Mesenchymal stem cell (in vitro differentiated cells and primary cell): ENCODE measurements at regions not wholly inside any gene's neighbourhood (a gene's known extent, or its start where the extent isn't known, plus 50 kb on each side); places are given as distances from the start of the nearest gene placed in this dataset.
A peak's percentile ranks its signal among the peaks of the same experiment; 100 is the strongest.

Source experiments
- DNase-seq: peaks from one replicate; pipeline ENCODE4 v3.0.0-alpha.2; 2013
- H2AFZ ChIP-seq: one replicate; pipeline ENCODE4 v1.6.1; 2013; ENCODE audit warnings: low read depth, mild to moderate bottlenecking, control low read depth, inconsistent platforms, low read length, moderate library complexity
- H2AK5ac ChIP-seq: 2 replicates; pipeline ENCODE4 v1.6.1; 2013; ENCODE audit warnings: low read length, moderate library complexity, mild to moderate bottlenecking, inconsistent platforms; ENCODE audit not compliant: severe bottlenecking
- H2BK120ac ChIP-seq: one replicate; pipeline ENCODE4 v1.6.1; 2013; ENCODE audit warnings: low read depth, mild to moderate bottlenecking, inconsistent platforms, low read length, moderate library complexity
- H2BK12ac ChIP-seq, 2 experiments: one replicate each; pipeline ENCODE4 v1.6.1; 2013; ENCODE audit warnings: inconsistent platforms in 2 of 2, low read length in 2 of 2, mild to moderate bottlenecking in 2 of 2, moderate library complexity in 2 of 2, control low read depth in 1 of 2
- H2BK15ac ChIP-seq: one replicate; pipeline ENCODE4 v1.6.1; 2013; ENCODE audit warnings: mild to moderate bottlenecking, low read depth, inconsistent platforms; ENCODE audit not compliant: poor library complexity, severe bottlenecking
- H2BK5ac ChIP-seq: 2 replicates; pipeline ENCODE4 v1.6.1; 2013; ENCODE audit warnings: low read depth, mild to moderate bottlenecking, low read length, control low read depth, inconsistent platforms; ENCODE audit not compliant: poor library complexity, severe bottlenecking
- H3K14ac ChIP-seq, 2 experiments: one replicate each; pipeline ENCODE4 v1.6.1; 2013; ENCODE audit warnings: inconsistent platforms in 2 of 2, low read length in 2 of 2, control low read depth in 1 of 2, mild to moderate bottlenecking in 1 of 2, moderate library complexity in 1 of 2
- H3K18ac ChIP-seq, 2 experiments: one replicate each; pipeline ENCODE4 v1.6.1; 2013; ENCODE audit warnings: inconsistent platforms in 2 of 2, low read length in 2 of 2, control low read depth in 1 of 2, low read depth in 1 of 2, mild to moderate bottlenecking in 1 of 2
- H3K23ac ChIP-seq, 2 experiments: one replicate each; pipeline ENCODE4 v1.6.1; 2013; ENCODE audit warnings: inconsistent platforms in 2 of 2, low read length in 2 of 2, mild to moderate bottlenecking in 2 of 2, moderate library complexity in 2 of 2, control low read depth in 1 of 2
- H3K27ac ChIP-seq: 2 replicates; pipeline ENCODE4 v1.5.1; 2013; ENCODE audit warnings: mild to moderate bottlenecking, moderate library complexity, low read length, control low read depth, inconsistent platforms; ENCODE audit not compliant: poor library complexity, severe bottlenecking
- H3K27me3 ChIP-seq, 2 experiments: 2 replicates each; pipeline versions ENCODE4 v1.6.1 to v1.7.0; 2013; ENCODE audit warnings: low read length in 2 of 2, mild to moderate bottlenecking in 2 of 2, moderate library complexity in 2 of 2, control low read depth in 1 of 2, inconsistent platforms in 1 of 2; ENCODE audit not compliant: control insufficient read depth in 1 of 2, insufficient read depth in 1 of 2
- H3K36me3 ChIP-seq, 2 experiments: 2 replicates each; pipeline versions ENCODE4 v1.6.1 to v1.7.0; 2013; ENCODE audit warnings: low read length in 2 of 2, control low read depth in 1 of 2, inconsistent platforms in 1 of 2, low read depth in 1 of 2, mild to moderate bottlenecking in 1 of 2; ENCODE audit not compliant: insufficient read depth in 2 of 2, control insufficient read depth in 1 of 2
- H3K4ac ChIP-seq, 2 experiments: one replicate each; pipeline ENCODE4 v1.6.1; 2013; ENCODE audit warnings: inconsistent platforms in 2 of 2, low read length in 2 of 2, mild to moderate bottlenecking in 2 of 2, moderate library complexity in 2 of 2, control low read depth in 1 of 2, low read depth in 1 of 2
- H3K4me1 ChIP-seq: 2 replicates; pipeline ENCODE4 v1.6.1; 2013; ENCODE audit warnings: low read depth, low read length, control low read depth; ENCODE audit not compliant: control insufficient read depth, insufficient read depth
- H3K4me2 ChIP-seq: 2 replicates; pipeline ENCODE4 v1.6.1; 2013; ENCODE audit warnings: low read length, mild to moderate bottlenecking, inconsistent platforms; ENCODE audit not compliant: poor library complexity, severe bottlenecking
- H3K4me3 ChIP-seq, 2 experiments: 2 replicates each; pipeline versions ENCODE4 v1.5.1 to v1.7.0; 2013; ENCODE audit warnings: low read length in 2 of 2, mild to moderate bottlenecking in 2 of 2, control low read depth in 1 of 2, low read depth in 1 of 2; ENCODE audit not compliant: insufficient read depth in 1 of 2
- H3K79me1 ChIP-seq: replicated peaks from 2 replicates; pipeline ENCODE4 v1.6.1; 2013; ENCODE audit warnings: mild to moderate bottlenecking, control low read depth, low read length, inconsistent platforms; ENCODE audit not compliant: poor library complexity, severe bottlenecking
- H3K9ac ChIP-seq: 2 replicates; pipeline ENCODE4 v1.7.0; 2013; ENCODE audit warnings: mild to moderate bottlenecking, low read length, moderate library complexity
- H3K9me3 ChIP-seq: 2 replicates; pipeline ENCODE4 v1.7.0; 2013; ENCODE audit warnings: mild to moderate bottlenecking, low read length; ENCODE audit not compliant: control insufficient read depth
- H4K8ac ChIP-seq: one replicate; pipeline ENCODE4 v1.6.1; 2013; ENCODE audit warnings: inconsistent platforms, mild to moderate bottlenecking, low read length, moderate library complexity
- H4K91ac ChIP-seq: one replicate; pipeline ENCODE4 v1.6.1; 2013; ENCODE audit warnings: mild to moderate bottlenecking, low read length, inconsistent platforms
- WGBS: methylation state at CpG from one replicate; pipeline ENCODE4 v1.1.7; 2013; ENCODE audit warnings: mixed read lengths; 5-methylcytosine and 5-hydroxymethylcytosine counted together

GRCh38 chrX:23228950-23229448, 105.7 kb upstream of the PTCHD1 start:
- Histone ChIP-seq H2BK15ac (no peak overlapping the region), H3K27me3 (no peaks in the 10 kb centered on the region), H3K4me3 (no peak overlapping the region), H3K79me1 (no peaks in the 10 kb centered on the region), H3K4me2 (no peak overlapping the region), H3K23ac (no peak overlapping the region), H3K27ac (no peak overlapping the region), H2BK5ac (no peak overlapping the region), H4K91ac (no peak overlapping the region), H3K9ac (no peak overlapping the region), H3K9me3 (no peaks in the 10 kb centered on the region), H2BK120ac (no peak overlapping the region), H3K36me3 (no peaks in the 10 kb centered on the region), H4K8ac (no peak overlapping the region), H2AK5ac (no peak overlapping the region), H2BK12ac (no peak overlapping the region), H3K4me1 (no peaks in the 10 kb centered on the region), H3K18ac (no peak overlapping the region), H2AFZ (no peak overlapping the region), H3K4ac (no peak overlapping the region), H3K14ac (no peak overlapping the region)
- DNase-seq = no peak
- WGBS = 64% methylated on average over 4 of the region's 5 CpGs

GRCh38 chrX:23235051-23235450, 99.6 kb upstream of the PTCHD1 start:
- no peak overlapping the region for H2BK120ac ChIP-seq
- H3K4me3 ChIP-seq = no peak overlapping the region
- no peak overlapping the region for H2AK5ac ChIP-seq
- no peak overlapping the region for H3K23ac ChIP-seq
- no peak overlapping the region for H2BK15ac ChIP-seq
- H3K4me1 ChIP-seq = no peaks in the 10 kb centered on the region
- H3K14ac ChIP-seq = no peak overlapping the region
- DNase-seq = no peak
- H4K91ac ChIP-seq = no peak overlapping the region
- H3K36me3 ChIP-seq = no peaks in the 10 kb centered on the region
- WGBS = 52% methylated on average over 3 of the region's 5 CpGs
- H3K4me2 ChIP-seq = no peak overlapping the region
- H3K9ac ChIP-seq = no peak overlapping the region
- no peak overlapping the region for H3K27ac ChIP-seq
- no peak overlapping the region for H3K4ac ChIP-seq
- no peak overlapping the region for H4K8ac ChIP-seq
- no peaks in the 10 kb centered on the region for H3K9me3 ChIP-seq
- no peaks in the 10 kb centered on the region for H3K79me1 ChIP-seq
- H3K18ac ChIP-seq = no peak overlapping the region
- H2BK12ac ChIP-seq = no peak overlapping the region
- no peak overlapping the region for H2BK5ac ChIP-seq
- H3K27me3 ChIP-seq = no peaks in the 10 kb centered on the region
- no peak overlapping the region for H2AFZ ChIP-seq

- no peak overlapping the region for H3K18ac ChIP-seq
- H3K27me3 ChIP-seq = no peaks in the 10 kb centered on the region
- H3K23ac ChIP-seq = no peak overlapping the region
- H3K36me3 ChIP-seq = no peaks in the 10 kb centered on the region
- H2AK5ac ChIP-seq = no peak overlapping the region
- H3K4me1 ChIP-seq = no peaks in the 10 kb centered on the region
- H2BK120ac ChIP-seq = no peak overlapping the region
- peak; percentile 33 for DNase-seq
- H4K8ac ChIP-seq = no peak overlapping the region
- H3K4me3 ChIP-seq = no peak overlapping the region
- H2BK12ac ChIP-seq = no peak overlapping the region
- H3K14ac ChIP-seq = no peak overlapping the region
- H2BK15ac ChIP-seq = no peak overlapping the region
- H3K27ac ChIP-seq = no peak overlapping the region
- H3K4me2 ChIP-seq = no peak overlapping the region
- no peaks in the 10 kb centered on the region for H3K79me1 ChIP-seq
- H3K4ac ChIP-seq = no peak overlapping the region
- no peak overlapping the region for H2BK5ac ChIP-seq
- no peak overlapping the region for H2AFZ ChIP-seq
- H3K9ac ChIP-seq = no peak overlapping the region
- H3K9me3 ChIP-seq = peaks cover 6% of the 10 kb centered on the region
- WGBS = no CpG with 5 or more reads among the region's 2 CpGs
- H4K91ac ChIP-seq = no peak overlapping the region
Observed at GRCh38 chrX:23246001-23246400, 88.6 kb upstream of the PTCHD1 start.

GRCh38 chrX:23248187-23248586, 86.5 kb upstream of the PTCHD1 start:
- H3K4ac ChIP-seq = no peak overlapping the region
- no peak overlapping the region for H3K18ac ChIP-seq
- no peak overlapping the region for H3K23ac ChIP-seq
- H3K4me2 ChIP-seq = no peak overlapping the region
- no peak overlapping the region for H3K27ac ChIP-seq
- H3K27me3 ChIP-seq = no peaks in the 10 kb centered on the region
- no peak overlapping the region for H4K8ac ChIP-seq
- 86% methylated on average over 6 of the region's 7 CpGs for WGBS
- H2BK12ac ChIP-seq = no peak overlapping the region
- no peak overlapping the region for H3K14ac ChIP-seq
- H2BK120ac ChIP-seq = no peak overlapping the region
- no peaks in the 10 kb centered on the region for H3K36me3 ChIP-seq
- no peak for DNase-seq
- H3K4me1 ChIP-seq = no peaks in the 10 kb centered on the region
- no peak overlapping the region for H2AFZ ChIP-seq
- H3K9me3 ChIP-seq = peaks cover 15% of the 10 kb centered on the region
- no peak overlapping the region for H4K91ac ChIP-seq
- H3K79me1 ChIP-seq = no peaks in the 10 kb centered on the region
- H3K4me3 ChIP-seq = no peak overlapping the region
- H2AK5ac ChIP-seq = no peak overlapping the region
- no peak overlapping the region for H3K9ac ChIP-seq
- no peak overlapping the region for H2BK5ac ChIP-seq
- no peak overlapping the region for H2BK15ac ChIP-seq
